ENCODE measurements at regions not wholly inside any gene's neighbourhood (a gene's known extent, or its start where the extent isn't known, plus 50 kb on each side); places are given as distances from the start of the nearest gene placed in this dataset.

- peaks cover 19% of the 10 kb centered on the region for H3K27me3 Mint-ChIP-seq (ENCODE audit: low read depth)
- DNase-seq = no peak
- Histone ChIP-seq H2BK5ac (ENCODE audit: insufficient read length, low read length) (no peak overlapping the region), H4K5ac (ENCODE audit: insufficient read length, low read depth, low read length) (no peak overlapping the region), H3K14ac (ENCODE audit: insufficient read depth, low read length) (no peak overlapping the region), H2AFZ (ENCODE audit: low read length) (no peak overlapping the region), H2BK20ac (ENCODE audit: low read depth, low read length, poor library complexity, severe bottlenecking) (no peak overlapping the region), H3T11ph (ENCODE audit: low read length) (no peak overlapping the region), H4K20me1 (ENCODE audit: control insufficient read depth, insufficient read depth, insufficient read length) (no peaks in the 10 kb centered on the region), H2BK12ac (ENCODE audit: insufficient read length, low read depth, low read length) (no peak overlapping the region), H3K9ac (ENCODE audit: extremely low read depth, insufficient read length, low read length) (no peak overlapping the region), H3K56ac (ENCODE audit: insufficient read length, low read depth, low read length) (no peak overlapping the region), H3K27me3 (ENCODE audit: insufficient read depth, low read length) (no peaks in the 10 kb centered on the region), H3K23ac (ENCODE audit: insufficient read length, low read depth, low read length) (no peak overlapping the region), H3K18ac (ENCODE audit: insufficient read length, low read depth, low read length) (no peak overlapping the region), H3K79me2 (ENCODE audit: insufficient read depth, low read length) (no peaks in the 10 kb centered on the region), H3K4me2 (ENCODE audit: insufficient read depth, insufficient read length, low read length) (no peak overlapping the region), H3K4ac (ENCODE audit: low read depth, low read length) (no peak overlapping the region), H2BK120ac (ENCODE audit: low read depth, low read length, poor library complexity, severe bottlenecking) (no peak overlapping the region), H4K91ac (ENCODE audit: insufficient read length, low read depth, low read length) (no peak overlapping the region), H3K23me2 (ENCODE audit: insufficient read length, low read depth, low read length, poor library complexity, severe bottlenecking) (peaks cover 2% of the 10 kb centered on the region), H2AK5ac (ENCODE audit: insufficient read length, low read length) (no peak overlapping the region), H3K9me3 (ENCODE audit: control insufficient read depth, low read depth, low read length) (peaks cover 98% of the 10 kb centered on the region), H4K8ac (replicated peaks; ENCODE audit: insufficient read length, low read depth, low read length) (no peak overlapping the region), H3K27ac (ENCODE audit: insufficient read length, low read depth, low read length) (no peak overlapping the region), H3K79me1 (ENCODE audit: insufficient read depth, low read depth, low read length, poor library complexity, severe bottlenecking) (no peaks in the 10 kb centered on the region), H2BK15ac (ENCODE audit: low read depth, low read length) (no peak overlapping the region), H3K4me1 (ENCODE audit: insufficient read depth, low read length) (no peaks in the 10 kb centered on the region)
- no peak overlapping the region for H3K27ac Mint-ChIP-seq
- peaks cover 98 to 100% of the 10 kb centered on the region in 2 experiments for H3K9me3 Mint-ChIP-seq
- H3K4me3 Mint-ChIP-seq = no peak overlapping the region
- H3K4me1 Mint-ChIP-seq = no peaks in the 10 kb centered on the region
- no peak for TF ChIP-seq CTCF (conservative IDR thresholded peaks at IDR 0.05)
- WGBS (ENCODE audit: extremely low coverage, insufficient read length, low lambda C conversion rate) = no CpG with 5 or more reads among the region's 16 CpGs
- H3K36me3 Mint-ChIP-seq (ENCODE audit: insufficient read depth in 1 of 3, low read depth in 3 of 3) = peaks cover 35 to 47% (median 46%) of the 10 kb centered on the region in 3 experiments
These were observed 263.5 kb upstream of the ALG10B start for GRCh38 chr12:38053113-38053512.
